GM21825 (cell line): ENCODE measurements at regions not wholly inside any gene's neighbourhood (a gene's known extent, or its start where the extent isn't known, plus 50 kb on each side); places are given as distances from the start of the nearest gene placed in this dataset.

Source experiments
- ATAC-seq: cut with Tn5 transposase; IDR thresholded peaks from one replicate; pipeline ENCODE4 v1.9.1; 2021; ENCODE audit warnings: mild to moderate bottlenecking, moderate library complexity; ENCODE audit not compliant: unreplicated experiment

GRCh38 chr4:10212400-10212799 is 95.8 kb upstream of the WDR1 start:
- no peak for ATAC-seq

DNA sequence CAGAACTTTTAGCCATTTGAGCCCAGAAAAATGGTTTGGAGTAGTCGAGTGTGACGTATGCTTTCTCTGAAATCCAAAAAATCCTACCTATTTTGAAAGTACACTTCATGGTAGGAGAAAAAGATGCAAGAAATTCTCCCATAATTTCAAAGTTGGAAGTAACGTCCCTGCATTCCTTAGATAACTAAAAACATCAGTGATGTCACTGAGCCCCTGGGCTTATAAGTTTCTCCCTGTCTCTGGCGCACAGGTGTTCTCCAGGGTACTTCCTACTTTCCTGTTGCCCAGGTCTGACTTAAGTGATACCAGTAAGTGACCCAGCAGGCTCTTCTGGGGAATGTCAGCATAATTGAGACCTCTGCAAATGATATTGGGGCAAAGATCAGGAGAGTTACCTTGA is 90.5 kb upstream of the WDR1 start:
- no peak for ATAC-seq

DNA sequence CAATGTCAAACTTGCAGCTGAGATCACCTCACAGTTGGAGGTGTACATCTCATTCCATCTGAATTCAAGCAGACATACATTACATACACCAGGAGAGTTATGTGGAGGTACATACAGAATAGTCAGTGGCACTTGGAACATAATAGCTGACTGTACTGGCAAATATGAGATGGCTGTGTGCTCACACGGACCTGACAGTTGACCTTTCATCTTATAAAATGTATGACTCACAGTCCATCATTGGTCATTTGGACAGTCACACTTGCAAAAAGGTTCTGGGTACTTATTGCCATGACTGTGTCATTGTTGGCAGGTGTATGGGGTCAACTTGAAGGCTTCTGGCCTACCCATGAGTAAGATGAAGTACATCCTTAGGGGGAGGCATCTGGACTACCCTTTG is 88.6 kb upstream of the WDR1 start:
- no peak for ATAC-seq

- no peak for ATAC-seq
These were observed 87.9 kb upstream of the WDR1 start for GRCh38 chr4:10204401-10205058.

DNA sequence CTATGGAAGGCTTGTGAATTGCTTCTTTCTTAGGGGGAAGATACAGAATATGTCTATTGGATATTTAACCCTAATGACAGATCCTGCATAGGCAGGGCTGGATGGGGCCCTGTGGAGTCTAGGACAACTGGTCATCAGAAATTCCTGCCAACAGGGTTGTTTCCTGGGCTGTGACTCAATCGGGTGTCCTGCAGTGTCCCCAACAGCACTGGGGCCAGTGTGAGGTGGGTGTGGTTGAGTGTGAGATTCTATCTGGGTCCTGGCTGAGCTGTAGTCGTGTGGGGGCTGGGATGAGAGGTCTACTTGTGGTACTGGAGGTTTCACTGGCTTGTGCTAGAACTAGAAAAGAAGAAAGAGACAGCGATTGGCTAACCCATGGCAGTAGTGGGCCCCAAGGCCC is 87.3 kb upstream of the WDR1 start:
- no peak for ATAC-seq

GRCh38 chr4:10201381-10202223 is 85.0 kb upstream of the WDR1 start:
- no peak for ATAC-seq

- no peak for ATAC-seq
These were observed 84.3 kb upstream of the WDR1 start for GRCh38 chr4:10200869-10201268.

GRCh38 chr4:10198365-10198764 is 81.8 kb upstream of the WDR1 start:
- no peak for ATAC-seq

- ATAC-seq: no peak
These were observed 81.4 kb upstream of the WDR1 start for GRCh38 chr4:10197952-10198351.

- ATAC-seq: no peak
These were observed 79.6 kb upstream of the WDR1 start for GRCh38 chr4:10196191-10196590.

GRCh38 chr4:10192331-10192730 is 75.7 kb upstream of the WDR1 start:
- ATAC-seq: no peak

DNA sequence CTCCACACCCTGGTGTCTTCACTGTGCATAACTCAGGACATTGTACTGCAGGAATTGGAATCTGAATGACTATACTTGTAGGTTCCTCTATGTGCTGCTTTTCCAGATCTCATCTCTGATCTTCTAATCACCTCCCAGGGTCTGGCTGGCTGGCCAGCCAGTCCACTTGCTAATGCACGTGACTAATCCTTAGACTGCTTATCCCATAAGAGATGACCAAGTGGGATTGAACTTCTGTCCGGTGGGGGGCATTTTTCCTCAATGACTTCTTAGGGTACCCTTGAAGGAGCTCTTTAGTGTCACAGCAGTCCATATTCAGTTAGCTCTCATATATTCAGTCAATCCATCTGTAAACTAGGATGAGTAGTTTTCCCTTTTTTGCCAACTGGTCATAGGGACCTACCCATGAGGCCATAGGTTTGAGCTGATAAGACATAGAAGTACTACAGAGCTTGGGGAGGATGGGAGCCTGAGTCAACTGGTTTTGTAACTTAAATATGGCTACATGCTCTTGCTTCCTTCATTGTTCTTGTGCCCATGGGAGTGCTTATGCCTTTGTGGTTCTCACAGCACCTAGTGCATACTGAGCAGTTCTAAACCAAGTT is 71.9 kb upstream of the WDR1 start:
- no peak for ATAC-seq

DNA sequence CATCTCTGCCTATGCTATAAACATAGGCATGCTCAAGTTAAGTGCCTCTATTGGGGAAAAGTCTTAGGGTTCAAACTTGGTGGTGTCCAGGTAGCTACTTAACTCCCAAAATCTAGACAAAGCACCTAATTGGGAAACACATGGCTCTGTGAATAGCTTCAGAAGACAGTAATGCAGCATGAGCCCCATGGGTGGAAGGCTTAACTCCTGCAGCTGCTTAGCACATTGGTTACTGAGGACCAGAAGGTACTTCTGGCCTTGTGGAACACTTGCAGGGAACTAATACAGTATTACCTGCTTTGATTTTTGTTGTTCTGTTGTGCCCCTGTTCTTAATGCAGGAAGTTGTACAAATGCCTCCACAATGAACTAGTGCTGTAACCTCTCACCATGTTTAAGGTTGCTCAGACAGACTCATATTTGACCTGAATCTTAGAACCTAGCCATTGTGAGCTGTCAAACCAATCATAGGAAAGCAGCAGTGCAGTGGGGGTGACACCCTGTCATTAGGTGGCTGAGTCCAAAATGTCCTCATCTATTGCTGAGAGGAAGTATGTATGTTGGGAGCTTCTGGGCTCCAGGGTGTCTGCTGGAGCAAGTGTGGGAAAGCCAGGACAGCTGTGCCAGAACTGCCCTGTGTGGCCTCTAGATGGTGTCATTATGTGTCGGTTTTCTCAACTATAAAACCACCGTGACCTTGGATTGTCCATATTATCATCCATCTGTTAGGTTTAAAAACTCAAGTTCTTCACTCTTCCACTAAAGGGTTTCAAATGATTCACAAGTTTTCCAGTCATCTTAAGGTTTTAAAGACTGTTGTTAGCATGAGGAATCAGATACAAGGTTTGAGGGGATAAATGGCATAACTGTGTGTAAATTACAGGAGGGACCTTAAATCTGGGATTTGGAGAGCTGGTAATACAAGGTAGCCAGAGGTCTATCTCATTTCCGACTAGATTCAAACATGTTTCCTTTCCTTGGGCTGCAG is 69.9 kb upstream of the WDR1 start:
- ATAC-seq: no peak

- no peak for ATAC-seq
These were observed 69.1 kb upstream of the WDR1 start for GRCh38 chr4:10185518-10186227.

DNA sequence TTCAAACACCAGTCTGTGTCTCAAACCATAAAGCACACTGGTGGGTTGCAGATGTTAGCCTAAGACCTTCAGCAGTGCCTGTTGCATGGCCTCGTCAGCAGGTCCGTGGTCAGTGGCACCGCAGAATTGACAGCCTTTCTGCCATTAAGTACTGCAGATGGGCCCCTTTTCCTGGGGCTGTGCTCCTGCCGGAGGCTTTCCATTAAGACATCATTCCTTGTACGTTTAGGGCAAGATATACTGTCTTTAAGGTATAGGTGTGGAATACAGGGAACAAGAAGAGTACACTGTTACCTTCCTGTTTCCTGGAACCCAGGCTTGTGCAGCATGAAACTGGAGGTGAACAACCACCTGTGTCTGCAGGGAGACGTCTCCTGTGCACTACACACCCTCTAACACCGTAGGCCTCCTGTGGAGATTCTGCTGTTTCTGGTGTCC is 67.9 kb upstream of the WDR1 start:
- ATAC-seq: no peak

DNA sequence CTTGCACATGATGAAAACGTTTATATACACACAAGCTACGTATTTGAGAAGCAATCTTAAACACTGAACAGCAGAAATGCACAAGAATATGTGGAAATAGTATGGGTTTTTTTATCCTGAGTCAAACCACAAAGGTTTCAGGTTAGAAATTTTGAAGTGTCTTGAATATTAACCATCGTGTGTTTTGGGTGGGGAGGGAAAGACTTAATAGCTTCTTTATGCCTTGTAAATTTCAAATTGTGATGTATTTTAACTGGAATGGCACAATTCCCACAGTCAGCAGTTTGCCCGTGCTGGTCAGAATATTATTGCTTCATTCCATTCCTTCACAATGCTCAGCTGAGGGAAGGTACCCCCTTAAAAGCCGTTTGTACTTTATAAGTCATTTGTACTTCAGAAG is 67.4 kb upstream of the WDR1 start:
- ATAC-seq: no peak

DNA sequence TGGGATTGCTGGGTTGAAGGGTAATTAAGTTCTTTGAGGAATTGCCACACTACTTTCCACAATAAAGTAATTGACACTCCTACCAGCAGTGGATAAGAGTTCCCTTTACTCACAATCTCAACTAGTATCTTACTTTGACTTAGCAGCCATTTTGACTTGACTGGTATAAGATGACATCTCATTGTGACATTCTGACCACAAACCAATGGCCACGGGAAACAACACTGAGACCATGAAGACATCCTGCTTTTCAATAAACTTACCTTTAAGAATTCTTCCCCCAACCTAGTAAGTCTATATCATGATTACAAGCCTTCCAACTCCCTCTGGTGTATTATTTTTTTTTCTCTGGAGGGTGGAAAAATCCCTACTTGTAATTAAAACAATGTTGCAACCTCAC is 66.9 kb upstream of the WDR1 start:
- ATAC-seq: no peak

DNA sequence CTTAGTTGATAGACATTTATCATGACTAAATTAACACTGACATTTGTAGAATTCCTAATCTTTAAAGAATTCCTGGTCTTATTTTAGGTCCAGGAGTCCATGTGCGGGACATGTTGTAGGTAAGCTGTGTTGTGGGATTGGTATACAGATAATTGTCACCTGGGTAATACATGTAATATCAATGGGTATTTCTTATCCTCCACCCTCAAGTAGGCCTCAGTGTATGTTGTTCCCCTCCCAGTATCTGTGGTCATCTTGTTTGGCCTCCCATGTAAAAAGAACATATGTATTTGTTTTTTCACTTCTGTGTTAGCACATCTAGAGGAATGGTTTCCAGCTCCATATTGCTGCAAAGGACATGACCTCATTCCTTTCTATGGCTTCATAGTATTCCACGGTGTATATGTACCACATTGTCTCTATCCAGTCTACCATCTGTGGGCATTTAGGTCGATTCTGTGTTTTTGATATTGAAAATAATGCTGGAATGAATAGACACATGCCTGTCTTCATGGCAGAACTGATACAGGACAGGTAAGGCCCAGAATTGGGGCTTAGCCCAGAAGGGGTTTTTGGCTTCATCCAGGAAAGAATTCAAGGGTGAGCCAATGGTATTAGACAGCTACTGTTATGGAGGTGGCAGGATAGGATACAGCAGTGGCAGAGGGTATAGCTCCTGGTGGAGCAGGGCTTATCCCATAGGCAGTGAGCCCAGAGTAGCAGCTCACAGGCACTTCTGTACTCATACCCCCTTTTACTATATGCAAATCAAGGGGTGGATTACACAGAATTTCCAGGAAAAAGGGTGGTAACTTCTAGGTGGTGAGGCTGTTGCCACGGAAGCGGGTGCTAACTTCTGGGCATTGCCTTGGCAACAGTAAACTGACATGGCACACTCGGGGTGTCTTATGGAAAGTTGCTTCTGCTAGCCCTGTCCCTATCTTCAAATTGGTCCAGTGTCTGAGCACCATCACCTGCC is 66.1 kb upstream of the WDR1 start:
- ATAC-seq: no peak
